ENCODE measurements at regions not wholly inside any gene's neighbourhood (a gene's known extent, or its start where the extent isn't known, plus 50 kb on each side); places are given as distances from the start of the nearest gene placed in this dataset.

DNA sequence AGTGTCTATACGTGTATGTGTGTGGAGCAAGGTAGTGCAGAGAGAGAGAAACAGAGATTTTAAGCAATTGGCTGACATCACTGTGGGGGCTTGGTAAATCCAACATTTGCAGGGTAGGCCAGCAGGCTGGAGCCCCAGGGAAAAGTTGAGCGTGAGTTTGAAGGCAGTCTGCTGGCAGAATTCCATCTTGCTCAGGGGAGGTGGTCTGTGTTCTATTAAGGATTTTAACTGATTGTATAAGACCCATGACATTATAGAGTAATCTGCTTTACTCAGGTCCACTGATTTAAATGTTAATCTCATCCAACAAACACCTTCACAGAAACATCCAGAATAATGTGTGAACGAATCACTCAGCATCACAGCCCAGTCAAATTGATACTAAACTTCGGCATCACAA lies 912.9 kb downstream of the GRM8 start:
- no peaks in the 10 kb centered on the region for H3K36me3 Mint-ChIP-seq
- peaks cover 0 to 5% (median 2%) of the 10 kb centered on the region in 7 donors for H3K9me3 Mint-ChIP-seq

GRCh38 chr7:126305671-126306070 lies 947.1 kb downstream of the GRM8 start:
- no peaks in the 10 kb centered on the region for H3K36me3 Mint-ChIP-seq
- Histone ChIP-seq H4K20me1 (ENCODE audit: insufficient read depth, low read length) (no peaks in the 10 kb centered on the region), H3K4me3 (replicated peaks in 1 of 3; ENCODE audit: low read depth in 2 of 3, low read length in 3 of 3) (no peak overlapping the region), H3K9ac (ENCODE audit: insufficient read depth, low read length, poor library complexity, severe bottlenecking) (no peak overlapping the region), H3K79me2 (ENCODE audit: insufficient read depth, low read length) (no peaks in the 10 kb centered on the region), H2AFZ (ENCODE audit: insufficient read depth, low read depth, low read length, poor library complexity, severe bottlenecking) (no peak overlapping the region), H3K4me2 (replicated peaks; ENCODE audit: extremely low read depth, low read length, poor library complexity, severe bottlenecking) (no peak overlapping the region), H3K9me3 (replicated peaks in 1 of 2; ENCODE audit: control insufficient read depth in 1 of 2, insufficient read depth in 1 of 2, low read length in 2 of 2) (peaks cover 12 to 17% of the 10 kb centered on the region in 2 donors), H3K36me3 (replicated peaks in 1 of 2; ENCODE audit: control insufficient read depth in 1 of 2, insufficient read depth in 2 of 2, low read length in 2 of 2) (no peaks in the 10 kb centered on the region), H3K27me3 (ENCODE audit: control insufficient read depth in 2 of 2, insufficient read depth in 2 of 2, low read length in 2 of 2) (no peaks in the 10 kb centered on the region), H3K4me1 (ENCODE audit: control insufficient read depth in 1 of 2, insufficient read depth in 2 of 2, low read length in 2 of 2) (no peaks in the 10 kb centered on the region), H3K27ac (ENCODE audit: low read depth in 1 of 2, low read length in 2 of 2) (no peak overlapping the region)
- no peak overlapping the region for H3K4me3 Mint-ChIP-seq
- H3K27ac Mint-ChIP-seq, result no peak overlapping the region
- no peak for TF ChIP-seq CTCF (IDR thresholded peaks at IDR 0.05)
- intact Hi-C loops (cut with micrococcal nuclease), result no loop called here
- no peak for DNase-seq
- H3K27me3 Mint-ChIP-seq (ENCODE audit: low read depth in 3 of 3), result no peaks in the 10 kb centered on the region
- whole genome bisulfite sequencing (ENCODE audit: insufficient coverage), result no CpG with 5 or more reads among the region's 1 CpG
- peaks cover 0 to 9% (median 2%) of the 10 kb centered on the region in 7 donors for H3K9me3 Mint-ChIP-seq
- no peaks in the 10 kb centered on the region for H3K4me1 Mint-ChIP-seq

More for the DNA sequence above, 912.9 kb downstream of the GRM8 start:
- Mint-ChIP-seq H3K4me1 (no peaks in the 10 kb centered on the region), H3K27ac (no peak overlapping the region), H3K27me3 (ENCODE audit: low read depth in 3 of 3) (no peaks in the 10 kb centered on the region), H3K4me3 (no peak overlapping the region)
- Histone ChIP-seq H2AFZ (ENCODE audit: insufficient read depth, low read depth, low read length, poor library complexity, severe bottlenecking) (no peak overlapping the region), H3K9ac (ENCODE audit: insufficient read depth, low read length, poor library complexity, severe bottlenecking) (no peak overlapping the region), H3K79me2 (ENCODE audit: insufficient read depth, low read length) (no peaks in the 10 kb centered on the region), H3K4me1 (ENCODE audit: control insufficient read depth in 1 of 2, insufficient read depth in 2 of 2, low read length in 2 of 2) (no peaks in the 10 kb centered on the region), H3K27me3 (ENCODE audit: control insufficient read depth in 2 of 2, insufficient read depth in 2 of 2, low read length in 2 of 2) (no peaks in the 10 kb centered on the region), H4K20me1 (ENCODE audit: insufficient read depth, low read length) (no peaks in the 10 kb centered on the region), H3K36me3 (replicated peaks in 1 of 2; ENCODE audit: control insufficient read depth in 1 of 2, insufficient read depth in 2 of 2, low read length in 2 of 2) (no peaks in the 10 kb centered on the region), H3K9me3 (replicated peaks in 1 of 2; ENCODE audit: control insufficient read depth in 1 of 2, insufficient read depth in 1 of 2, low read length in 2 of 2) (peaks cover 0 to 5% of the 10 kb centered on the region in 2 donors), H3K4me3 (replicated peaks in 1 of 3; ENCODE audit: low read depth in 2 of 3, low read length in 3 of 3) (no peak overlapping the region), H3K27ac (ENCODE audit: low read depth in 1 of 2, low read length in 2 of 2) (no peak overlapping the region), H3K4me2 (replicated peaks; ENCODE audit: extremely low read depth, low read length, poor library complexity, severe bottlenecking) (no peak overlapping the region)
- TF ChIP-seq CTCF (IDR thresholded peaks at IDR 0.05), result no peak
- intact Hi-C loops (cut with micrococcal nuclease), result no loop called here
- DNase-seq, result no peak
- WGBS (ENCODE audit: insufficient coverage), result 64% methylated on average over 1 of the region's 4 CpGs

Data from CD14-positive monocyte (primary cell).